A549 (cell line): ENCODE measurements at regions not wholly inside any gene's neighbourhood (a gene's known extent, or its start where the extent isn't known, plus 50 kb on each side); places are given as distances from the start of the nearest gene placed in this dataset.

Source experiments
- BHLHE40 ChIP-seq: IDR thresholded peaks from 2 replicates; pipeline ENCODE4 v1.6.1; 2012; ENCODE audit warnings: low read depth, low read length, inconsistent platforms
- EP300 ChIP-seq, 2 experiments: fragments of >200 bp; sonication (Bioruptor Twin); formaldehyde crosslinking; IDR thresholded peaks; 2 replicates in 1 of 2; 3 replicates in 1 of 2; pipeline ENCODE4 v1.6.1; 2016 to 2017
- JUN ChIP-seq, 2 experiments: fragments of >200 bp; sonication (Bioruptor Twin); formaldehyde crosslinking; IDR thresholded peaks; 2 replicates in 1 of 2; 3 replicates in 1 of 2; pipeline ENCODE4 v1.6.1; 2016 to 2017
- MAFK ChIP-seq: fragments of 450-650 bp; IDR thresholded peaks from 2 replicates; pipeline ENCODE4 v1.6.1; 2014; ENCODE audit not compliant: partially characterized antibody
- PHF8 ChIP-seq: fragments of 200-600 bp; sonication (generic); IDR thresholded peaks from 2 replicates; pipeline ENCODE4 v1.6.1; 2016; ENCODE audit warnings: low read depth, mild to moderate bottlenecking, antibody characterized with exemption, moderate library complexity, borderline replicate concordance
- POLR2A ChIP-seq: IDR thresholded peaks from 2 replicates; pipeline ENCODE4 v1.6.1; 2012; ENCODE audit warnings: mild to moderate bottlenecking, low read length
- ZFP36 ChIP-seq: fragments of 450-650 bp; IDR thresholded peaks from 2 replicates; pipeline ENCODE4 v1.6.1; 2014; ENCODE audit warnings: borderline replicate concordance; ENCODE audit not compliant: partially characterized antibody
- TF ChIP-seq, protein P1 (sequence below): fragments of >200 bp; sonication (Bioruptor Twin); formaldehyde crosslinking; IDR thresholded peaks from 3 replicates; pipeline ENCODE4 v1.5.1; 2016
- TF ChIP-seq, protein P2 (sequence below): fragments of 200-600 bp; sonication (generic); IDR thresholded peaks from 2 replicates; pipeline ENCODE4 v1.6.1; 2016; ENCODE audit warnings: antibody characterized with exemption, mild to moderate bottlenecking, moderate library complexity
- TF ChIP-seq, protein P3 (sequence below): IDR thresholded peaks from 2 replicates; pipeline ENCODE4 v1.6.1; 2012
- TF ChIP-seq, protein P4 (sequence below): fragments of 150-350 bp; IDR thresholded peaks from 2 replicates; pipeline ENCODE4 v1.6.1; 2014; ENCODE audit warnings: low read depth, mild to moderate bottlenecking, low read length
- TF ChIP-seq, protein P5 (sequence below): fragments of 250-450 bp; sonication (Bioruptor Pico); IDR thresholded peaks from 2 replicates; pipeline ENCODE4 v1.5.0; 2020; ENCODE audit warnings: low read depth, mild to moderate bottlenecking, moderate library complexity

DNA sequence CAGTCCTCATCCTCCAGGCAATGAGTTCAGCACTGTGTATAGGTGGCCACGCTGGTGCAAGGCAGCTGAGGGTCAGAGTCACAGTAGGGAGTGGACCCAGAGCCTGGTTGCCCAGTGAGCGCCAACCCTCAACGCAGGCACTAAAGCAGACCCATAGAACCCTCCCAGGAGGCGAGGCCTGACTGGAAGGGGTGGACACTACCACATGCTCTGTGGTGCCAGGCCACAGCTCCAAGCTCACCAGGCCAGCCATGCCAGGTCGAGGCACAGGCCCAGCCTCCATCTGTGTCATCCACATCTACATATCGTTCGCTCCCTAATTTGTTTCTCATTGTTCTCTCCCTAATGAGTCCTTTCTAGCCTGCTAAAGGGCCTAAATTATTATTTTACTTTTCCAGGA is 165.8 kb upstream of the GPR12 start:
- TF ChIP-seq ZFP36 (no peak), POLR2A (no peak), EP300 (IDR thresholded peaks at IDR 0.05) (no peak), JUN (IDR thresholded peaks at IDR 0.05) (no peak), BHLHE40 (no peak), MAFK (no peak), PHF8 (no peak)
- TF ChIP-seq, protein P1, sequence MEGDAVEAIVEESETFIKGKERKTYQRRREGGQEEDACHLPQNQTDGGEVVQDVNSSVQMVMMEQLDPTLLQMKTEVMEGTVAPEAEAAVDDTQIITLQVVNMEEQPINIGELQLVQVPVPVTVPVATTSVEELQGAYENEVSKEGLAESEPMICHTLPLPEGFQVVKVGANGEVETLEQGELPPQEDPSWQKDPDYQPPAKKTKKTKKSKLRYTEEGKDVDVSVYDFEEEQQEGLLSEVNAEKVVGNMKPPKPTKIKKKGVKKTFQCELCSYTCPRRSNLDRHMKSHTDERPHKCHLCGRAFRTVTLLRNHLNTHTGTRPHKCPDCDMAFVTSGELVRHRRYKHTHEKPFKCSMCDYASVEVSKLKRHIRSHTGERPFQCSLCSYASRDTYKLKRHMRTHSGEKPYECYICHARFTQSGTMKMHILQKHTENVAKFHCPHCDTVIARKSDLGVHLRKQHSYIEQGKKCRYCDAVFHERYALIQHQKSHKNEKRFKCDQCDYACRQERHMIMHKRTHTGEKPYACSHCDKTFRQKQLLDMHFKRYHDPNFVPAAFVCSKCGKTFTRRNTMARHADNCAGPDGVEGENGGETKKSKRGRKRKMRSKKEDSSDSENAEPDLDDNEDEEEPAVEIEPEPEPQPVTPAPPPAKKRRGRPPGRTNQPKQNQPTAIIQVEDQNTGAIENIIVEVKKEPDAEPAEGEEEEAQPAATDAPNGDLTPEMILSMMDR: no peak
- TF ChIP-seq, protein P2, sequence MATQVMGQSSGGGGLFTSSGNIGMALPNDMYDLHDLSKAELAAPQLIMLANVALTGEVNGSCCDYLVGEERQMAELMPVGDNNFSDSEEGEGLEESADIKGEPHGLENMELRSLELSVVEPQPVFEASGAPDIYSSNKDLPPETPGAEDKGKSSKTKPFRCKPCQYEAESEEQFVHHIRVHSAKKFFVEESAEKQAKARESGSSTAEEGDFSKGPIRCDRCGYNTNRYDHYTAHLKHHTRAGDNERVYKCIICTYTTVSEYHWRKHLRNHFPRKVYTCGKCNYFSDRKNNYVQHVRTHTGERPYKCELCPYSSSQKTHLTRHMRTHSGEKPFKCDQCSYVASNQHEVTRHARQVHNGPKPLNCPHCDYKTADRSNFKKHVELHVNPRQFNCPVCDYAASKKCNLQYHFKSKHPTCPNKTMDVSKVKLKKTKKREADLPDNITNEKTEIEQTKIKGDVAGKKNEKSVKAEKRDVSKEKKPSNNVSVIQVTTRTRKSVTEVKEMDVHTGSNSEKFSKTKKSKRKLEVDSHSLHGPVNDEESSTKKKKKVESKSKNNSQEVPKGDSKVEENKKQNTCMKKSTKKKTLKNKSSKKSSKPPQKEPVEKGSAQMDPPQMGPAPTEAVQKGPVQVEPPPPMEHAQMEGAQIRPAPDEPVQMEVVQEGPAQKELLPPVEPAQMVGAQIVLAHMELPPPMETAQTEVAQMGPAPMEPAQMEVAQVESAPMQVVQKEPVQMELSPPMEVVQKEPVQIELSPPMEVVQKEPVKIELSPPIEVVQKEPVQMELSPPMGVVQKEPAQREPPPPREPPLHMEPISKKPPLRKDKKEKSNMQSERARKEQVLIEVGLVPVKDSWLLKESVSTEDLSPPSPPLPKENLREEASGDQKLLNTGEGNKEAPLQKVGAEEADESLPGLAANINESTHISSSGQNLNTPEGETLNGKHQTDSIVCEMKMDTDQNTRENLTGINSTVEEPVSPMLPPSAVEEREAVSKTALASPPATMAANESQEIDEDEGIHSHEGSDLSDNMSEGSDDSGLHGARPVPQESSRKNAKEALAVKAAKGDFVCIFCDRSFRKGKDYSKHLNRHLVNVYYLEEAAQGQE: no peak
- TF ChIP-seq, protein P3, sequence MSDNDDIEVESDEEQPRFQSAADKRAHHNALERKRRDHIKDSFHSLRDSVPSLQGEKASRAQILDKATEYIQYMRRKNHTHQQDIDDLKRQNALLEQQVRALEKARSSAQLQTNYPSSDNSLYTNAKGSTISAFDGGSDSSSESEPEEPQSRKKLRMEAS: no peak
- TF ChIP-seq, protein P4, sequence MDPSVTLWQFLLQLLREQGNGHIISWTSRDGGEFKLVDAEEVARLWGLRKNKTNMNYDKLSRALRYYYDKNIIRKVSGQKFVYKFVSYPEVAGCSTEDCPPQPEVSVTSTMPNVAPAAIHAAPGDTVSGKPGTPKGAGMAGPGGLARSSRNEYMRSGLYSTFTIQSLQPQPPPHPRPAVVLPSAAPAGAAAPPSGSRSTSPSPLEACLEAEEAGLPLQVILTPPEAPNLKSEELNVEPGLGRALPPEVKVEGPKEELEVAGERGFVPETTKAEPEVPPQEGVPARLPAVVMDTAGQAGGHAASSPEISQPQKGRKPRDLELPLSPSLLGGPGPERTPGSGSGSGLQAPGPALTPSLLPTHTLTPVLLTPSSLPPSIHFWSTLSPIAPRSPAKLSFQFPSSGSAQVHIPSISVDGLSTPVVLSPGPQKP: no peak
- TF ChIP-seq, protein P5, sequence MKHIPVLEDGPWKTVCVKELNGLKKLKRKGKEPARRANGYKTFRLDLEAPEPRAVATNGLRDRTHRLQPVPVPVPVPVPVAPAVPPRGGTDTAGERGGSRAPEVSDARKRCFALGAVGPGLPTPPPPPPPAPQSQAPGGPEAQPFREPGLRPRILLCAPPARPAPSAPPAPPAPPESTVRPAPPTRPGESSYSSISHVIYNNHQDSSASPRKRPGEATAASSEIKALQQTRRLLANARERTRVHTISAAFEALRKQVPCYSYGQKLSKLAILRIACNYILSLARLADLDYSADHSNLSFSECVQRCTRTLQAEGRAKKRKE (CRISPR knock-in tag): no peak
